DOHH2 (cell line): ENCODE measurements at regions not wholly inside any gene's neighbourhood (a gene's known extent, or its start where the extent isn't known, plus 50 kb on each side); places are given as distances from the start of the nearest gene placed in this dataset.

Source experiments
- CTCF ChIP-seq: fragments of 200-600 bp; sonication (generic); IDR thresholded peaks from one replicate; pipeline ENCODE4 v1.5.1; 2014; ENCODE audit warnings: antibody characterized with exemption, mild to moderate bottlenecking, low read depth, low read length; ENCODE audit not compliant: poor library complexity, severe bottlenecking
- EZH2phosphoT487 ChIP-seq: fragments of 200-600 bp; sonication (generic); IDR thresholded peaks from 2 replicates; pipeline ENCODE4 v1.6.1; 2017; ENCODE audit warnings: borderline replicate concordance, mild to moderate bottlenecking, antibody characterized with exemption, low read length, moderate library complexity, mixed read lengths

GRCh38 chr19:28324275-28325060, 888.5 kb downstream of the UQCRFS1 start:
- TF ChIP-seq CTCF (no peak), EZH2phosphoT487 (no peak)
